GM12872 (cell line): ENCODE measurements at regions not wholly inside any gene's neighbourhood (a gene's known extent, or its start where the extent isn't known, plus 50 kb on each side); places are given as distances from the start of the nearest gene placed in this dataset.

Experiments used
- CTCF ChIP-seq: IDR thresholded peaks from 3 replicates; pipeline ENCODE4 v1.5.1; 2011; ENCODE audit warnings: low read depth, mild to moderate bottlenecking, low read length, moderate library complexity; ENCODE audit not compliant: insufficient read depth

DNA sequence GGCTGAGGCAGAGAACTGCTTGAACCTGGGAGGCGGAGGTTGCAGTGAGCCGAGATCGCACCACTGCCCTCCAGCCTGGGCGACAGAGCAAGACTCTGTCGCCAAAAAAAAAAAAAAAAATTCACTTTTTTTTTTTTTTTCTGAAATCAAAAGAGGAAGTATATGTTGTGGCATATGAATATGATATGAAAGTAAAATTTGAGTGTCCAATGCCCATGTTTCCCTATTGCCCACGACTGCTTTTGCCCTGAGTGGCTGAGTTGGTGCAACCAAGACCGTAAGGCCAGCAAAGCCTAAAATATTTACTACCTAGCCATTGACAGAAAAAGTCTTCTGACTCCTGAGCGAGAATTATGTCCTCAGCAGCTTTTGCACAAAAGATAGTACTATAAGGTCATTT, 101.7 kb upstream of the PARP11 start:
- no peak for TF ChIP-seq CTCF

- TF ChIP-seq CTCF, result no peak
These were observed 100.9 kb upstream of the PARP11 start for GRCh38 chr12:3973973-3974644.

DNA sequence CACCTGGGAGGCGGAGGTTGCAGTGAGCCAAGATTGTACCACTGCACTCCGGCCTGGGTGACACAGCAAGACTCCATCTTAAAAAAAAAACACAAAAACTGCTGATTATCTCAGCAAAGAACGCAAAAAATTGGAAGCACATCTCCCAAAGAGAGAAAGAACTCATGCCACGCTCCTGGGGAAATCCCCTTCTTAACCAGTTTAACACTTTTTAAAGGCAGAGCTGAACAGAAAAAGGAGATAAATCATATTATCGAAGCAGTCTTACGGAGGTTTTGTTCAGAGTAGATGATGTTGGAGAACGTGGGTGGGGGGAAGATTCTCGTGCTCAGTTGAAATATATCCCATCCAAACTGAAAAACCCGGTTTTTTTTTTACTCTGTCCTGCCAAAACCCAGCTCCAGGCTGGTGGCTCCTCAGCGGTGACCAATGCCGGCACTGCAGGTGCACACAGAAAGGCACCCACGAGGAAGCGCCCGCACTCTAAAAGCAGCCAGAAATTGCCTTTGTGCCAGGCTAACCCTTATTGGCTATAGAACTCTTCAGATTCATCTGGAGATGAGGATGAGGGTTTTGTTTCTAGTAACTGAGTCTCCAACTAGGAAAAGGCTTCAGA, 100.2 kb upstream of the PARP11 start:
- TF ChIP-seq CTCF, result no peak

GRCh38 chr12:3972576-3972975, 99.4 kb upstream of the PARP11 start:
- no peak for TF ChIP-seq CTCF

DNA sequence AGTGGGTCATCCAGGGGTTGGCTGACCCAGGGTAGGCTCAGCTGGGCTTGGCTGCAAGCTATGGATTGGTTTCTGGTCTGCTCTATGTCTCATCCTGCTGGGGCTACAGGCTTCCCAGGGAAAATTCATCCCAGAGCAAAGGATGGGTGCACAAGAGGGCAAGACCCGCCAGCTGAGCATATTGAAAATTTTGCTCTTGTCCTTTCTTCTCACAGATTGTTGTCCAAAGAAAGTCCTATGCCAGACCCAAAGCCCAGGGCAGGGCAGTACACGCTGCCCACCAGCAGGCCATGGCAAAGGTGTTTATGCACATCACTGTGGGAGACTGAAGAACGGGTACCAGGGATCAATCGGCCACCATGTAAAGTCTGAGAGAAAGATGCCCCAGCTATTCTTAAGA, 95.3 kb upstream of the PARP11 start:
- no peak for TF ChIP-seq CTCF

DNA sequence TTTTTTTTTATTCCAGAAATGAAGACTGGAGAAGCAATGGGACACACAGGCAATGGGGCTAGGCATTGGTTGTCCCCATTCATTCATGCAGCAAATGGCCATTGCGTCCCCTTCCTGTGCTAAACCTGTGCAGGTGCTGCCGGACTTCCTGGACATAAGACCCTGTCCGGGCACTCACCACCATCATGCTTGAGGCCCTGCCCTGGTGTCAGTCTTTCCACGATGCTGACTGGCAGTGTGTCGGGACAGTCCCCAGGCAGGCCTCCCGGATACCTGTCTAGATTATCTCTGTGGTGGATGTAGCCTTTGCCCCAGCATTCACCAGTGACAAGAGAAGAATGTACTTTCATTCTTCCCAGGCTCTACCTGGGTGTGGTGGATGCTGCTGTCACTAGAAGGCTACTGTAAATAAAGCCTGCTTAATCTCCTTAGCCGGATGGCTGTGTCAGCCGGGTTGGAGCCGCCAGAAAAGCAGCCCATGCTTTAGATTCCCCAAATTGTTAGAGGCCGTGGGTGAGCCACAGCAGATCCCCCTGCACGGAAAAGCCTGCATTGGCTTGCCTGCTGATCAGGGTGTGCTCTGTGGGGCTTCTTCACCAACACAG, 94.5 kb upstream of the PARP11 start:
- no peak for TF ChIP-seq CTCF

- no peak for TF ChIP-seq CTCF
These were observed 93.2 kb upstream of the PARP11 start for GRCh38 chr12:3966376-3966775.
